Hepatocyte (in vitro differentiated cells): ENCODE measurements at regions not wholly inside any gene's neighbourhood (a gene's known extent, or its start where the extent isn't known, plus 50 kb on each side); places are given as distances from the start of the nearest gene placed in this dataset.

ENCODE experiments used
- EZH2 ChIP-seq: fragments of 200-600 bp; sonication (generic); IDR thresholded peaks from 2 replicates; pipeline ENCODE4 v1.6.1; 2016; ENCODE audit warnings: antibody characterized with exemption, mild to moderate bottlenecking, borderline replicate concordance
- EZH2phosphoT487 ChIP-seq: fragments of 200-600 bp; sonication (generic); IDR thresholded peaks from one replicate; pipeline ENCODE4 v1.6.1; 2018; ENCODE audit warnings: antibody characterized with exemption, mild to moderate bottlenecking, low read depth, moderate library complexity; ENCODE audit not compliant: unreplicated experiment, severe bottlenecking
- TF ChIP-seq, protein P1 (sequence below): fragments of 200-600 bp; sonication (generic); IDR thresholded peaks from 2 replicates; pipeline ENCODE4 v1.5.1; 2016; ENCODE audit warnings: antibody characterized with exemption, mild to moderate bottlenecking; ENCODE audit not compliant: poor library complexity

DNA sequence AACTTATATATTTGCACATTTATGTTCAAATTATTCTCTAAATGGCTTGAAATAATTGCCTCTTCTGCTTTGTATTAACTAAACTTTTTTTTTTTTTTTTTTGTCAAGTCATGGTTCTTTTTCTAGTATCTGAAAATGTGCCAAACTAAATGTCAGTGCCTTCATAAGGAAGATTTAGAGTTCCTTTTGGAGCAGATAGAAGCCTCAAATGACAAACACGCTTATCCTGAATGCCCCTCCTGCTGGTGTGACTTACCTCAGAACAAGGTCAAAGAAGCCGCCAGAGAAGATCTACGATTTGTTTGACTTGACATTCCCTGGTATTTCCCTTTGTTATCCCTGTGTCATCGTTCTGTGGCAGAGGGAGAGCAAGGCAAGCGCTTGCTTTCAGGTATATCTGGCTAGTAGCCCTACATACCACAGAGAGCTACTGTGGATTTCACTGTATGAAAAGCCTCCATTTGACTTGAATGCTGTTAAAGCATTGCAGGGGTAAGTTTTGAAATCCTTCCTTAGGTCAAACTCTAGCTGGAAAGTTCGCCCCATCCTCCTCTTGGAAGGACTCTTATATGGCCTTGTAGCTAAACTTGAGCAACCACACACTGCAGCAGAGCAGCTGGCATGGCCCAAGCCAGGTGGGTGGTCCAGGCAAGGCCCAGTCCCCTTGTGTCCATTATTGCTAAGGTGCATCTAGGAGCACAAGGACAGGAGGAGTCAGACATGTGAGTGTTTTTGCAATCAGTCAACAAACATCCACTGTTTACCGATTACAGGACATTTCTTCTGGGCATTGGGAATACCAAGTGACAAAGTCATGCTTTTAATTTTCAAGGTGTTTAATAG, 285.4 kb upstream of the USP25 start:
- TF ChIP-seq, protein P1, sequence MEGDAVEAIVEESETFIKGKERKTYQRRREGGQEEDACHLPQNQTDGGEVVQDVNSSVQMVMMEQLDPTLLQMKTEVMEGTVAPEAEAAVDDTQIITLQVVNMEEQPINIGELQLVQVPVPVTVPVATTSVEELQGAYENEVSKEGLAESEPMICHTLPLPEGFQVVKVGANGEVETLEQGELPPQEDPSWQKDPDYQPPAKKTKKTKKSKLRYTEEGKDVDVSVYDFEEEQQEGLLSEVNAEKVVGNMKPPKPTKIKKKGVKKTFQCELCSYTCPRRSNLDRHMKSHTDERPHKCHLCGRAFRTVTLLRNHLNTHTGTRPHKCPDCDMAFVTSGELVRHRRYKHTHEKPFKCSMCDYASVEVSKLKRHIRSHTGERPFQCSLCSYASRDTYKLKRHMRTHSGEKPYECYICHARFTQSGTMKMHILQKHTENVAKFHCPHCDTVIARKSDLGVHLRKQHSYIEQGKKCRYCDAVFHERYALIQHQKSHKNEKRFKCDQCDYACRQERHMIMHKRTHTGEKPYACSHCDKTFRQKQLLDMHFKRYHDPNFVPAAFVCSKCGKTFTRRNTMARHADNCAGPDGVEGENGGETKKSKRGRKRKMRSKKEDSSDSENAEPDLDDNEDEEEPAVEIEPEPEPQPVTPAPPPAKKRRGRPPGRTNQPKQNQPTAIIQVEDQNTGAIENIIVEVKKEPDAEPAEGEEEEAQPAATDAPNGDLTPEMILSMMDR, result no peak
- TF ChIP-seq EZH2 (no peak), EZH2phosphoT487 (no peak)
